Epithelial cell of esophagus (primary cell): ENCODE measurements at regions not wholly inside any gene's neighbourhood (a gene's known extent, or its start where the extent isn't known, plus 50 kb on each side); places are given as distances from the start of the nearest gene placed in this dataset.
"Not testable (repeated sequence)": the region's sequence is repeated elsewhere in the genome, so short reads cannot be mapped to it uniquely, and the experiment has no call there.

Experiments used
- DNase-seq: peaks from one replicate; pipeline ENCODE4 v3.0.0; 2010; ENCODE audit warnings: low read depth
- H3K4me3 ChIP-seq: 2 replicates; pipeline ENCODE4 v1.5.1; 2011; ENCODE audit warnings: mild to moderate bottlenecking, low read length, control low read depth
- CTCF ChIP-seq: IDR thresholded peaks from 2 replicates; pipeline ENCODE4 v1.5.1; 2011; ENCODE audit warnings: low read depth, mild to moderate bottlenecking, low read length, control low read depth, inconsistent platforms; ENCODE audit not compliant: insufficient read depth; ENCODE audit errors: missing control alignments

DNA sequence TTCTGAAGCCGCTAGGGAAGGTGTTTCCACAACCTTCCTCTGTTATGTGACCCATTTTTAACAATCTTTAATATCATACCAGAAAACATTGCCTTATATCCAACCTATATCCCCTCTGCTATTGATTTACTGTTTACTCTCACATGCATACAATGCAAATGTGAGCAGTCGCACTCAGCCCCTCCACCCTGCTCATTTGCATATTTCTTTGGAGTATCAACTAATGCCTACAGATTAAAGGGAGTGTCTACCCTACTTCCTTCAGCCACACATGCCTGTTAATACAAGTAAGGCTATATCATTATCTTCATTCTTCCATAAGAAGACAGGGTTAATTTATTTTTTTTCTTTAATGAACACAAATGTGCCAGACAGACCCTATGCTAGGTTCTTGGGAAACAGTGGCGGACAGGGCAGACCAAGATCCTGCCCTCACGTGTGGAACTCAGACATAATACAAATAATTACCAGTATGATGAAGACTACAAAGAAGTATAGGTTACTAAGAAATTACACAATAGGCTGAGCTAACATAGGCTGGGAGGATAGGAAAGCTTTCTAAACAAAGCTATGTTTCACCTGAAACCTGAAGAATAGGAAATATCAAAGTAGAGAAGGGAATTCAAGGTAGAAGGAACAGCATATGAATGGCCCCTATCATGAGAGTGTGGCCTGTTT lies 107.3 kb upstream of the MDM1 start:
- DNase-seq, result peak; percentile 50
- TF ChIP-seq CTCF, result no peak
- H3K4me3 ChIP-seq, result no peak overlapping the region

DNA sequence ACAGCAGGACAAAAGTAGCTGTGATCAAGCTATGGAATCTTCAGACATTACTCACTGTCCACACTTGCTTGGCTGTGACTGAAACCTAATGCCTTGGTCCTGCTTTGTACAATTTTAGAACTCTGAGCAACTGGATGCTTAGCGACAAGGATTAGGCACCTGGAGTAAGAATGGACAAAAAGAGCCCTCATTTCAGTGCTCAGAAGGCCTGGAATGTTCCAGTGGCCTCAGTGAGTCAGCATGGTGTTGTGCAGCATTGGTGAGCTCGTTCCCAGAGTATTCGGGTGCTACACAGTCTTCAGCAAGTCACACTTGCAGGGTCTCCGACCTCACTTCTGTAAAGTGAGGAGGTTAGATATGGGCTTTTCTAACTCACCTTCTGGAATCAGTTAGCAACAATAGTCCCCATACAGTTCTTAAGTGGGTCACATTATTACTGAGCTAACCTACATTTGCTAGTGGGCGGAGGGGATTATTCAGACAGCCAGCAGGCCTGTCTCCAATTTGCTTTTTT lies 108.0 kb upstream of the MDM1 start:
- no peak for TF ChIP-seq CTCF
- no peak overlapping the region for H3K4me3 ChIP-seq
- peak; percentile 73 for DNase-seq

GRCh38 chr12:68441167-68441566 lies 109.0 kb upstream of the MDM1 start:
- no peak for TF ChIP-seq CTCF
- no peak overlapping the region for H3K4me3 ChIP-seq
- DNase-seq, result no peak

DNA sequence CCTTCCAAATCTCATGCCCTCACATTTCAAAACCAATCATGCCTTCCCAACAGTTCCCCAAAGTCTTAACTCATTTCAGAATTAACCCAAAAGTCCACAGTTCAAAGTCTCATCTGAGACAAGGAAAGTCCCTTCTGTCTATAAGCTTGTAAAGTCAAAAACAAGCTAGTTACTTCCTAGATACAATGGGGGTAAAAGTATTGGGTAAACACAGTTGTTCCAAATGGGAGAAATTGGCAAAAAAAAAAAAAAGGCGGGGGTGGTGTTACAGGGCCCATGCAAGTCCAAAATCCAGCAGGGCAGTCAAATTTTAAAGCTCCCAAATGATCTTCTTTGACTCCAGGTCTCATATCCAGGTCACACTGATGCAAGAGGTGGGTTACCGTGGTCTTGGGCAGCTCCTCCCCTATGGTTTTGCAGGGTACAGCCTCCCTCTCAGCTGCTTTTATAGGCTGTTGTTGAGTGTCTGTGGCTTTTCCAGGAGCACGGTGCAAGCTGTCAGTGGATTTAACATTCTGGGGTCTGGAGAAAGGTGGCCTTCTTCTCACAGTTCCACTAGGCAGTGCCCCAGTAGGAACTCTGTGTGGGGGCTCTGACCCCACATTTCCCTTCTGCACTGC lies 110.3 kb upstream of the MDM1 start:
- not testable (repeated sequence) for H3K4me3 ChIP-seq, DNase-seq

DNA sequence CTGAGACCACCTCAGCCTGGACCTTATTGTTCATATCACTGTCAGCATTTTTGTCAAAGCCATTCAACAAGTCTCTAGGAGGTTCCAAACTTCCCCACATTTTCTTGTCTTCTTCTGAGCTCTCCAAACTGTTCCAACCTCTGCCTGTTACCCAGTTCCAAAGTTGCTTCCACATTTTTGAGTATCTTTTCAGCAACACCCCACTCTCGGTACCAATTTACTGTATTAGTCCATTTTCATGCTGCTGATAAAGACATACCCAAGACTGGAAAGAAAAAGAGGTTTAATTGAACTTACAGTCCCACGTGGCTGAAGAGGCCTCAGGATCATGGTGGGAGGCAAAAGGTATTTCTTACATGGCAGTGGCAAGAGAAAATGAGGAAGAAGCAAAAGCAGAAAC lies 111.5 kb upstream of the MDM1 start:
- DNase-seq, H3K4me3 ChIP-seq: not testable (repeated sequence)

DNA sequence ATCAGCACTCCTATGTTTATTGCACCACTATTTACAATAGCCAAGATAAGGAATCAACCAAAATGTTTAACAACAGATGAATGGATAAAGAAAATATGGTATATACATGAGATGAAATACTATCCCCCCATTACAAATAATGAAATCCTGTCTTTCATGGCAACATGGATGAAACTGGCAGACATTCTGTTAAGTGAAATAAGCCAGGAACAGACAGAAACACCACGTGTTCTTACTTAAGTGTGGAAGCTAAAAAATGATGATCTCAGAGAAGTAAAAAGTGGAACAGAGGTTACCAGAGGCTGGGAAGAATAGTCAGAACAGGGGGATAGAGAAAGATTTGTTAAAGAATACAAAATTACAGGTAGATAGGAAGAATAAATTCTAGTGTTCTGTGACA lies 113.7 kb upstream of the MDM1 start:
- no peak overlapping the region for H3K4me3 ChIP-seq
- no peak for DNase-seq
- TF ChIP-seq CTCF, result no peak

DNA sequence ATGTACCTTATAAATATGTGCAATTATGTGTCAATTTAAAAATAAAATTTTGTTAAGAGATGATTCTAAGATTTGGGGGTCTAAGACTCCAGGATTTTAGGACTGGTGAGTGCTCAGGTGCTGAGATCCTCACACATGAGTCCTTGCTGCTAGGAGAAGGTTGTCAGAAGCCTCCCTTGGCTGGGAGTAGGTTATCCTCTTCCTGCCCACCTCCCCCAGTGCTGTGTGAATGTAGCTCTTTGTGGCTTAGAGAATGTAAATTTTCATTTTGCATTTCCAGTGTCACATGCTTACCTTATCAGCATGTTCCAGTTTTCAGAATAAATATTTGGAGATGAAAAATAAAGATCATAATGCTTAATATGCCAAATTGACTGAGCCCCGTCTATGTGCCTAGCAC lies 114.2 kb upstream of the MDM1 start:
- H3K4me3 ChIP-seq, result no peak overlapping the region

More for the DNA sequence above, 114.2 kb upstream of the MDM1 start:
- no peak for TF ChIP-seq CTCF
- no peak for DNase-seq
